ENCODE measurements at regions not wholly inside any gene's neighbourhood (a gene's known extent, or its start where the extent isn't known, plus 50 kb on each side); places are given as distances from the start of the nearest gene placed in this dataset.

DNA sequence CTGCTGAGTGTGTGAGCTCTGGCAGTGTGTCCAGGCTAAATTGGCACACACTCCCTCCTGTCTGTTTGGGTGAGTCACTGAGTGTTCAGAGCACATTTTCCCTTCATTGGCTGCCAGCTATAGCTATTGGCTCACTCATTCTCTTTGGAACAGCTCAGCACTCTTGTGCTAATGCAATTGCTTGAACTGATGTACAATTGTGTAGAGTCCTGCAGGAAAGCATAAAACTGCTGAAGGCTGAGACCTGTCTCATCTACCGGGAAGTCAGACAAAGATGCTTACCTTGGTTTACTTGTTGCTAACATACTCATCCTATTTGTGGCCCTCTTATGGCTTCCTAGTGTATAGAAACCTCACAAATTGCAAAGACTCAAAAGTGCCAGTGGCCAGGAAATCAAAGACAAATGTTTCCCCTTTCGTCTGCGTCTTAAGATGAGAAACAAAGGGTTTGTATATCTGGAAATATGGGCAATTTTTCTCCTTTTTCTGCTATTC is 351.0 kb downstream of the BCKDHB start:
- H3K4me1 ChIP-seq (ENCODE audit: control insufficient read depth in 3 of 3, insufficient read depth in 2 of 3, low read depth in 1 of 3, low read length in 2 of 3): peaks cover 0 to 4% (median 0%) of the 10 kb centered on the region in 3 donors
- no peaks in the 10 kb centered on the region for H3K27me3 ChIP-seq (ENCODE audit: control insufficient read depth in 3 of 3, insufficient read depth in 3 of 3, low read length in 3 of 3)
- no peak overlapping the region for H3K4me3 ChIP-seq (ENCODE audit: low read depth in 1 of 3, low read length in 3 of 3)
- H3K36me3 ChIP-seq (ENCODE audit: control insufficient read depth in 3 of 3, insufficient read depth in 2 of 3, low read depth in 1 of 3, low read length in 3 of 3): no peaks in the 10 kb centered on the region
- no peak overlapping the region for H3K27ac ChIP-seq (ENCODE audit: low read depth in 1 of 3, low read length in 2 of 3)
- H3K9me3 ChIP-seq (ENCODE audit: control insufficient read depth in 2 of 2, insufficient read depth in 1 of 2, low read depth in 1 of 2, low read length in 1 of 2): no peaks in the 10 kb centered on the region
- WGBS, 3 donors: 60 to 73% (median 71%) methylated on average over 3 of the region's 3 CpGs
- DNase-seq (peak in 1 of 2 donors; percentile 72), FAIRE-seq (no peak)

DNA sequence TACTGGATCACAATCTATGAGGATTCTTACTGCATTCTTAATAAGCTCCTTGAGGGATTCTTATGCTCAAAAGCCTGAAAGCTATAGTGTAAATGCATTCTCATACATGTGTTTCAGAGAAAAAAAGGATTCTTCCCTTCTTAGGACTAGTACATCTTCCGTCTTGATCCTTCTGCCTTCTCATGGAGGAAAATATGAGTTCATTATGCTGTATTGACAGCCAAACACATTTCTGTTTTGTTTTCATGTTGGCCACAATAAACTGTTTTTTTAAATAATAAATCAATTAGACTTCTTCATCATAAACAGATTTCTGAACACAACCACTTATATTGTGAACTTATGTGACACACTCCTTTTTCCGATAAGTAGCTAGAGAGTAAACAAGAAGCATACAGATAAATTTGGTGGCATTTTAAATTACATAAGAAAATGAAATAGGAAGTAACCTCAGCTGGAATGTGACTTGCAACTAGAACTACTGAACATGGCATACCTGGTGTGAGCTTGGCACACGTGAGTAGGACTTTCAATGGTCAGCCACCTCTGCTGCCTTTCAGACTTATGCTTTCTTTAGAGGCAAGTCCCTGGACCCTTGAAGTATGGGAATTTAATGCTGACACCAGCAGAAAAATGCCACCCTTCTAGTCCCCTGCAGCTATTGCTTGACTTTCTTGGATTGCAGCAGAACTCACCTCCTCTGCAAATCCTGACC is 350.4 kb downstream of the BCKDHB start:
- DNase-seq: no peak
- no peaks in the 10 kb centered on the region for H3K36me3 ChIP-seq (ENCODE audit: control insufficient read depth in 3 of 3, insufficient read depth in 2 of 3, low read depth in 1 of 3, low read length in 3 of 3)
- no peak for FAIRE-seq
- no peak overlapping the region for H3K4me3 ChIP-seq (ENCODE audit: low read depth in 1 of 3, low read length in 3 of 3)
- no peak overlapping the region for H3K27ac ChIP-seq (ENCODE audit: low read depth in 1 of 3, low read length in 2 of 3)
- H3K27me3 ChIP-seq (ENCODE audit: control insufficient read depth in 3 of 3, insufficient read depth in 3 of 3, low read length in 3 of 3): no peaks in the 10 kb centered on the region
- H3K4me1 ChIP-seq (ENCODE audit: control insufficient read depth in 3 of 3, insufficient read depth in 2 of 3, low read depth in 1 of 3, low read length in 2 of 3): peaks cover 0 to 4% (median 0%) of the 10 kb centered on the region in 3 donors
- WGBS, 3 donors: 69 to 76% (median 69%) methylated on average over 3 of the region's 3 CpGs
- H3K9me3 ChIP-seq (ENCODE audit: control insufficient read depth in 2 of 2, insufficient read depth in 1 of 2, low read depth in 1 of 2, low read length in 1 of 2): no peaks in the 10 kb centered on the region

- Histone ChIP-seq H3K27ac (ENCODE audit: low read depth in 1 of 3, low read length in 2 of 3) (no peak overlapping the region), H3K27me3 (ENCODE audit: control insufficient read depth in 3 of 3, insufficient read depth in 3 of 3, low read length in 3 of 3) (no peaks in the 10 kb centered on the region), H3K4me3 (ENCODE audit: low read depth in 1 of 3, low read length in 3 of 3) (no peak overlapping the region), H3K9me3 (ENCODE audit: control insufficient read depth in 2 of 2, insufficient read depth in 1 of 2, low read depth in 1 of 2, low read length in 1 of 2) (no peaks in the 10 kb centered on the region), H3K36me3 (ENCODE audit: control insufficient read depth in 3 of 3, insufficient read depth in 2 of 3, low read depth in 1 of 3, low read length in 3 of 3) (no peaks in the 10 kb centered on the region), H3K4me1 (ENCODE audit: control insufficient read depth in 3 of 3, insufficient read depth in 2 of 3, low read depth in 1 of 3, low read length in 2 of 3) (peaks cover 0 to 4% (median 0%) of the 10 kb centered on the region in 3 donors)
- FAIRE-seq: no peak
- DNase-seq: peak in 1 of 2 donors; percentile 40
- 51 to 70% (median 61%) methylated on average over 4 of the region's 4 CpGs for WGBS, 3 donors
Observed at GRCh38 chr6:80454661-80455365, 348.3 kb downstream of the BCKDHB start.

- no peak overlapping the region for H3K27ac ChIP-seq (ENCODE audit: low read depth in 1 of 3, low read length in 2 of 3)
- no peaks in the 10 kb centered on the region for H3K36me3 ChIP-seq (ENCODE audit: control insufficient read depth in 3 of 3, insufficient read depth in 2 of 3, low read depth in 1 of 3, low read length in 3 of 3)
- 50 to 72% (median 70%) methylated on average over 1 of the region's 1 CpG for WGBS, 3 donors
- H3K27me3 ChIP-seq (ENCODE audit: control insufficient read depth in 3 of 3, insufficient read depth in 3 of 3, low read length in 3 of 3): no peaks in the 10 kb centered on the region
- no peak for DNase-seq
- FAIRE-seq: no peak
- no peaks in the 10 kb centered on the region for H3K9me3 ChIP-seq (ENCODE audit: control insufficient read depth in 2 of 2, insufficient read depth in 1 of 2, low read depth in 1 of 2, low read length in 1 of 2)
- no peak overlapping the region for H3K4me3 ChIP-seq (ENCODE audit: low read depth in 1 of 3, low read length in 3 of 3)
- peaks cover 0 to 4% (median 0%) of the 10 kb centered on the region in 3 donors for H3K4me1 ChIP-seq (ENCODE audit: control insufficient read depth in 3 of 3, insufficient read depth in 2 of 3, low read depth in 1 of 3, low read length in 2 of 3)
Observed at GRCh38 chr6:80454197-80454596, 347.7 kb downstream of the BCKDHB start.

DNA sequence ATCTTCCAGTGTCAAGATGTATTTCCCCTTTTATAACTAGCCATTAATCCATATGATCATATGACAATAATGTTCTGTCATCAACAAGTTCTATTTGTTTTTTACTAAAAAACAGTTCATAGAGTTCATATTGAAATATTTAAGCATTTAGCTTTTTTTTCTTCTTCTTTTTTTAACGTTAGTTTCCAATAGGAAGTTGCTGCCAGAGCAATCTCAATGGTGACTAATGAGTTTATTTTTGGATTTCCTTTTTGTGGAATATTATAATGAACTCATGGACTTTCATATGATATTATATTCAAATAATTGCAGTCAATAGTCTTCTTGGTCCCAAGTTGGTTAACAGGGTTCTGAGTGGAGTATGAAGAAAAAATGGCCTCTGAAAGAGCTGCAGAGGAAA is 343.3 kb downstream of the BCKDHB start:
- Histone ChIP-seq H3K4me1 (ENCODE audit: control insufficient read depth in 3 of 3, insufficient read depth in 2 of 3, low read depth in 1 of 3, low read length in 2 of 3) (peaks cover under 1 to 3% (median 2%) of the 10 kb centered on the region in 3 donors), H3K27ac (ENCODE audit: low read depth in 1 of 3, low read length in 2 of 3) (no peak overlapping the region), H3K4me3 (ENCODE audit: low read depth in 1 of 3, low read length in 3 of 3) (no peak overlapping the region), H3K9me3 (ENCODE audit: control insufficient read depth in 2 of 2, insufficient read depth in 1 of 2, low read depth in 1 of 2, low read length in 1 of 2) (peaks cover 0 to 8% of the 10 kb centered on the region in 2 donors), H3K27me3 (ENCODE audit: control insufficient read depth in 3 of 3, insufficient read depth in 3 of 3, low read length in 3 of 3) (no peaks in the 10 kb centered on the region), H3K36me3 (ENCODE audit: control insufficient read depth in 3 of 3, insufficient read depth in 2 of 3, low read depth in 1 of 3, low read length in 3 of 3) (no peaks in the 10 kb centered on the region)
- DNase-seq (no peak), FAIRE-seq (no peak)
- 24 to 87% (median 69%) methylated on average over 1 of the region's 1 CpG for WGBS, 3 donors

- FAIRE-seq (no peak), DNase-seq (no peak)
- no peak overlapping the region for H3K4me3 ChIP-seq (ENCODE audit: low read depth in 1 of 3, low read length in 3 of 3)
- no peaks in the 10 kb centered on the region for H3K27me3 ChIP-seq (ENCODE audit: control insufficient read depth in 3 of 3, insufficient read depth in 3 of 3, low read length in 3 of 3)
- peak overlapping the region in 1 of 3 donors; percentile 48 for H3K27ac ChIP-seq (ENCODE audit: low read depth in 1 of 3, low read length in 2 of 3)
- 85 to 95% (median 88%) methylated on average over 5 of the region's 5 CpGs for WGBS, 3 donors
- H3K4me1 ChIP-seq (ENCODE audit: control insufficient read depth in 3 of 3, insufficient read depth in 2 of 3, low read depth in 1 of 3, low read length in 2 of 3): peaks cover 0 to 3% (median 2%) of the 10 kb centered on the region in 3 donors
- peaks cover 0 to 8% of the 10 kb centered on the region in 2 donors for H3K9me3 ChIP-seq (ENCODE audit: control insufficient read depth in 2 of 2, insufficient read depth in 1 of 2, low read depth in 1 of 2, low read length in 1 of 2)
- no peaks in the 10 kb centered on the region for H3K36me3 ChIP-seq (ENCODE audit: control insufficient read depth in 3 of 3, insufficient read depth in 2 of 3, low read depth in 1 of 3, low read length in 3 of 3)
Observed at GRCh38 chr6:80446454-80447045, 340.1 kb downstream of the BCKDHB start.

DNA sequence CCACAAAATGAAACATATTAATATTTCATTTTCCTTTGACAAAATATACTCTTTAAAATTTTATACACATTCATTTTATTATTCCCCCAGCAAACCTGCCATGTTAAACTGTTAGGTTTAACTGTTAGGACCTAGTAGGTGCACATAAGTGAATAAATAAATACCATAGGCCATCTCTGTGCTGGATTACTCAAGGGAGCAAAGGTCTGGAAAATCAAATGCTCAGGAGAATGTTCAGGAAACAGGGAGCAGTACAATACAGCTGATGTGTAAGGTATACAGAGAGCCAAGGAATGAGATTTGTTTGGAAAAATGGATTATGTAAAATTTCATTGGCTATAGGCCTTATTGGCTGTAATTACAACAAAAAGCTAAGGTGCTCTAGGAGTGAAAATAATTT is 339.3 kb downstream of the BCKDHB start:
- H3K4me1 ChIP-seq (ENCODE audit: control insufficient read depth in 3 of 3, insufficient read depth in 2 of 3, low read depth in 1 of 3, low read length in 2 of 3): peaks cover 0 to 5% (median 2%) of the 10 kb centered on the region in 3 donors
- DNase-seq: peak; percentile 52 to 76
- peak overlapping the region in 1 of 3 donors; percentile 48 for H3K27ac ChIP-seq (ENCODE audit: low read depth in 1 of 3, low read length in 2 of 3)
- FAIRE-seq: no peak
- no peaks in the 10 kb centered on the region for H3K36me3 ChIP-seq (ENCODE audit: control insufficient read depth in 3 of 3, insufficient read depth in 2 of 3, low read depth in 1 of 3, low read length in 3 of 3)
- peaks cover 0 to 8% of the 10 kb centered on the region in 2 donors for H3K9me3 ChIP-seq (ENCODE audit: control insufficient read depth in 2 of 2, insufficient read depth in 1 of 2, low read depth in 1 of 2, low read length in 1 of 2)
- H3K27me3 ChIP-seq (ENCODE audit: control insufficient read depth in 3 of 3, insufficient read depth in 3 of 3, low read length in 3 of 3): no peaks in the 10 kb centered on the region
- H3K4me3 ChIP-seq (ENCODE audit: low read depth in 1 of 3, low read length in 3 of 3): no peak overlapping the region

GRCh38 chr6:80442366-80442765 is 335.9 kb downstream of the BCKDHB start:
- DNase-seq (no peak), FAIRE-seq (no peak)
- H3K9me3 ChIP-seq (ENCODE audit: control insufficient read depth in 2 of 2, insufficient read depth in 1 of 2, low read depth in 1 of 2, low read length in 1 of 2): peaks cover 0 to 8% of the 10 kb centered on the region in 2 donors

More at GRCh38 chr6:80442366-80442765, 335.9 kb downstream of the BCKDHB start:
- Histone ChIP-seq H3K4me1 (ENCODE audit: control insufficient read depth in 3 of 3, insufficient read depth in 2 of 3, low read depth in 1 of 3, low read length in 2 of 3) (peaks cover 0 to 17% (median 2%) of the 10 kb centered on the region in 3 donors), H3K27me3 (ENCODE audit: control insufficient read depth in 3 of 3, insufficient read depth in 3 of 3, low read length in 3 of 3) (no peaks in the 10 kb centered on the region), H3K36me3 (ENCODE audit: control insufficient read depth in 3 of 3, insufficient read depth in 2 of 3, low read depth in 1 of 3, low read length in 3 of 3) (no peaks in the 10 kb centered on the region), H3K27ac (ENCODE audit: low read depth in 1 of 3, low read length in 2 of 3) (no peak overlapping the region), H3K4me3 (ENCODE audit: low read depth in 1 of 3, low read length in 3 of 3) (no peak overlapping the region)
